MM.1S (cell line): ENCODE measurements at regions not wholly inside any gene's neighbourhood (a gene's known extent, or its start where the extent isn't known, plus 50 kb on each side); places are given as distances from the start of the nearest gene placed in this dataset.

Source experiments
- DNase-seq: peaks from one replicate; pipeline ENCODE4 v3.0.0-alpha.2; 2015
- H2AFZ ChIP-seq: fragments of 300-600 bp; sonication (generic); 2 replicates; pipeline ENCODE4 v1.6.0; 2016; ENCODE audit warnings: antibody characterized with exemption, low read length
- H3F3A ChIP-seq: fragments of 300-600 bp; sonication (generic); 2 replicates; pipeline ENCODE4 v1.6.1; 2016; ENCODE audit warnings: mild to moderate bottlenecking, antibody characterized with exemption, low read length, moderate library complexity, mixed read lengths; ENCODE audit not compliant: insufficient read depth
- H3K27ac ChIP-seq: fragments of 300-600 bp; sonication (generic); 2 replicates; pipeline ENCODE4 v1.5.1; 2016; ENCODE audit warnings: mild to moderate bottlenecking, low read length
- H3K27me3 ChIP-seq: fragments of 300-600 bp; sonication (generic); replicated peaks from 2 replicates; pipeline ENCODE4 v1.6.0; 2016; ENCODE audit warnings: low read length; ENCODE audit not compliant: insufficient read depth
- H3K36me3 ChIP-seq: fragments of 300-600 bp; sonication (generic); replicated peaks from 2 replicates; pipeline ENCODE4 v1.6.1; 2016; ENCODE audit warnings: mild to moderate bottlenecking, low read length, mixed read lengths; ENCODE audit not compliant: insufficient read depth
- H3K4me1 ChIP-seq: fragments of 300-600 bp; sonication (generic); 2 replicates; pipeline ENCODE4 v1.6.1; 2016; ENCODE audit warnings: low read length, mixed read lengths
- H3K4me2 ChIP-seq: fragments of 300-600 bp; sonication (generic); 2 replicates; pipeline ENCODE4 v1.6.0; 2016; ENCODE audit warnings: low read depth, low read length
- H3K4me3 ChIP-seq: fragments of 300-600 bp; sonication (generic); 2 replicates; pipeline ENCODE4 v1.5.1; 2016; ENCODE audit warnings: low read length, mixed read lengths
- H3K79me2 ChIP-seq: fragments of 300-600 bp; sonication (generic); 2 replicates; pipeline ENCODE4 v1.6.1; 2016; ENCODE audit warnings: mixed run types, low read length, mixed read lengths
- H3K9ac ChIP-seq: fragments of 300-600 bp; sonication (generic); 2 replicates; pipeline ENCODE4 v1.6.1; 2016; ENCODE audit warnings: low read length, mixed read lengths
- H3K9me2 ChIP-seq: fragments of 300-600 bp; sonication (generic); replicated peaks from 2 replicates; pipeline ENCODE4 v1.6.1; 2016; ENCODE audit warnings: mild to moderate bottlenecking, low read length, mixed read lengths; ENCODE audit not compliant: insufficient read depth
- H3K9me3 ChIP-seq: fragments of 300-600 bp; sonication (generic); replicated peaks from 2 replicates; pipeline ENCODE4 v1.6.1; 2016; ENCODE audit warnings: mild to moderate bottlenecking, low read length, mixed read lengths; ENCODE audit not compliant: insufficient read depth
- H4K20me1 ChIP-seq: fragments of 300-600 bp; sonication (generic); 2 replicates; pipeline ENCODE4 v1.6.1; 2016; ENCODE audit warnings: mild to moderate bottlenecking, low read length, moderate library complexity, mixed read lengths; ENCODE audit not compliant: insufficient read depth
- CTCF ChIP-seq: fragments of 300-600 bp; sonication (generic); IDR thresholded peaks from 2 replicates; pipeline ENCODE4 v1.5.1; 2016; ENCODE audit warnings: antibody characterized with exemption, low read length, mixed read lengths
- EZH2 ChIP-seq: fragments of 300-600 bp; sonication (generic); optimal IDR thresholded peaks from 2 replicates; pipeline ENCODE3; 2017; ENCODE audit warnings: low read depth, mild to moderate bottlenecking, antibody characterized with exemption, low read length, mixed read lengths
- EZH2phosphoT487 ChIP-seq: fragments of 300-600 bp; sonication (generic); IDR thresholded peaks from 2 replicates; pipeline ENCODE4 v1.6.1; 2018; ENCODE audit warnings: antibody characterized with exemption, low read length

DNA sequence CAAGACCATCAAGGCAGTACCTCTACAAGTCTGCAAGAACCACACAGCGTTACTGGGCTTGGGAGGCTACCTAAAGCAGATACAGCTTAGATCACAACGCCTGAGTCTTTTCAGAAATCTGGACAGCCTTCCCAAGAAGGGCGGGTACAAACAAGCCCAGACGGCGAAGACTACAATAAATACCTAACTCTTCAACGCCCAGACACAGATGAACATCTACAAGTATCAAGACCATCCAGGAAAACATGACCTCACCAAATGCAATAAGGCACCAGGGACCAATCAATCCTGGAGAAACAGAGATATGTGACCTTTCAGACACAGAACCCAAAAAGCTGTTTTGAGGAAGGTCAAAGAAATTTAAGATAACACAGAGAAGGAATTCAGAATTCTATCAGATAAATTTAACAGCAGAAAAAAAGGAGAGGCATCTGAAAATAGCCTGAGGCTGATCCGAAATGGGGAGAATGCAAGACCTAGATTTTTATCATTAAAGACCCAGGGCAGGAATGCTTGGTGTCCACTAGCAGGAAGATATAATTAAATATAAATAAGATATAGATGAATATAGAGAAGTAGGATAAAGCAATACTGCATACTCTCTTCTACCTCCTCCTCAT is 131.7 kb upstream of the COL21A1 start:
- no peak overlapping the region for H2AFZ ChIP-seq

GRCh38 chr6:56378507-56378906 is 131.1 kb upstream of the COL21A1 start:
- H3K4me1 ChIP-seq: no peaks in the 10 kb centered on the region
- no peaks in the 10 kb centered on the region for H3K9me3 ChIP-seq
- no peaks in the 10 kb centered on the region for H4K20me1 ChIP-seq
- no peaks in the 10 kb centered on the region for H3K36me3 ChIP-seq
- no peaks in the 10 kb centered on the region for H3K9me2 ChIP-seq
- no peak overlapping the region for H3K27ac ChIP-seq
- H3K9ac ChIP-seq: no peak overlapping the region
- H3K4me2 ChIP-seq: no peak overlapping the region
- H3K27me3 ChIP-seq: no peaks in the 10 kb centered on the region
- TF ChIP-seq CTCF (no peak), EZH2 (no peak), EZH2phosphoT487 (no peak)
- no peak overlapping the region for H2AFZ ChIP-seq
- H3F3A ChIP-seq: no peaks in the 10 kb centered on the region
- H3K4me3 ChIP-seq: no peak overlapping the region
- H3K79me2 ChIP-seq: no peaks in the 10 kb centered on the region
- DNase-seq: no peak

More for the DNA sequence above, 131.7 kb upstream of the COL21A1 start:
- Histone ChIP-seq H3K9me2 (no peaks in the 10 kb centered on the region), H3F3A (no peaks in the 10 kb centered on the region), H3K79me2 (no peaks in the 10 kb centered on the region), H3K9me3 (no peaks in the 10 kb centered on the region), H3K9ac (no peak overlapping the region), H3K36me3 (no peaks in the 10 kb centered on the region), H4K20me1 (no peaks in the 10 kb centered on the region), H3K4me2 (no peak overlapping the region), H3K27me3 (no peaks in the 10 kb centered on the region), H3K4me1 (no peaks in the 10 kb centered on the region), H3K27ac (no peak overlapping the region), H3K4me3 (no peak overlapping the region)
- DNase-seq: no peak
- no peak for TF ChIP-seq EZH2
- TF ChIP-seq EZH2phosphoT487: no peak
- no peak for TF ChIP-seq CTCF

DNA sequence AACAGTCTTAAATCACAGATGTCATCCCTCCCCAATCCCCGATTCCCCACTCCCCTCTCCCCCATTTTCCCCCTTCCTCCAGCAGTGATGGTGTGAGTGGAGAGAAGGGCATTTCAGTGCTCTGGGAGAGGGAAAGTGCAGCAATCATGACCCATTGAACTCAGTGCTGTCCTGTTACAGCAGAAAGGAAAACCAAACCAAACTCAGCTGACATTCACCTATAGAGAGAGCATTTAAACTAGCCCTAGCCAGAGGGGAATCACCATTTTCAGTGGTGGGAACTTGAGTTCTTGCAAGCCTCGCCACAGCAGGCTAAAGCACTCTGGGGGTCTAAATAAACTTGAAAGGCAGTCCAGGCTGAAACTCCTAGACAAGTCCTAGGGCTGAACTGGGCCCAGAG is 129.9 kb upstream of the COL21A1 start:
- TF ChIP-seq EZH2 (no peak), CTCF (no peak), EZH2phosphoT487 (no peak)
- Histone ChIP-seq H4K20me1 (no peaks in the 10 kb centered on the region), H3K4me1 (0 out of 2 replicates have a peak, but pooled peaks cover 7% of the 10 kb centered on the region), H3K9me3 (no peaks in the 10 kb centered on the region), H3K36me3 (no peaks in the 10 kb centered on the region), H3K4me3 (no peak overlapping the region), H2AFZ (no peak overlapping the region), H3K27ac (no peak overlapping the region), H3K9me2 (no peaks in the 10 kb centered on the region), H3K9ac (no peak overlapping the region), H3K27me3 (no peaks in the 10 kb centered on the region), H3F3A (no peaks in the 10 kb centered on the region), H3K79me2 (no peaks in the 10 kb centered on the region), H3K4me2 (no peak overlapping the region)
- DNase-seq: no peak
